ENCODE measurements at regions not wholly inside any gene's neighbourhood (a gene's known extent, or its start where the extent isn't known, plus 50 kb on each side); places are given as distances from the start of the nearest gene placed in this dataset.

DNA sequence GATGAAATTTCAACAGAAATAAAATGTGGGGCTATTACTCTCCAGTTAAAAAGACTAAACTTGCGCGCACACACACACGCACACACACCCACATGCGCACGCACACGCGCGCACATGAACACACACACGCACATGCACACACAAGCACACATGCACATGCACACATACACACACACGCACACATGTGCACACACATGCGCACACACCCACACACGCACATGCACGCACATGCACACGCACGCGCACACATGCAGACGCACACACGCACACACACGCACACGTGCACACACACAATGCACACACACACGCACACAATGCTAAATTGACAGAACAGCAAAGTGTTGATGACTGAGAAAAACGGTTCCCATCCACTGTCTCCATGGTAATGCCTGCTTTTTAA lies 754.1 kb downstream of the CBLN4 start:
- TF ChIP-seq CEBPB (IDR thresholded peaks at IDR 0.05) (no peak), USF1 (IDR thresholded peaks at IDR 0.05) (no peak), TAF1 (IDR thresholded peaks at IDR 0.05; ENCODE audit: low read depth) (no peak), RAD21 (IDR thresholded peaks at IDR 0.05; ENCODE audit: low read depth) (no peak), NFIC (IDR thresholded peaks at IDR 0.05) (no peak), TEAD4 (IDR thresholded peaks at IDR 0.05) (no peak), CREB1 (IDR thresholded peaks at IDR 0.05; ENCODE audit: low read depth) (no peak), YY1 (IDR thresholded peaks at IDR 0.05; ENCODE audit: low read depth) (no peak), EP300 (IDR thresholded peaks at IDR 0.05; ENCODE audit: borderline replicate concordance) (no peak), TCF12 (IDR thresholded peaks at IDR 0.05; ENCODE audit: low read depth) (no peak), REST (IDR thresholded peaks at IDR 0.05; ENCODE audit: low read depth) (no peak)
- TF ChIP-seq, protein P1, sequence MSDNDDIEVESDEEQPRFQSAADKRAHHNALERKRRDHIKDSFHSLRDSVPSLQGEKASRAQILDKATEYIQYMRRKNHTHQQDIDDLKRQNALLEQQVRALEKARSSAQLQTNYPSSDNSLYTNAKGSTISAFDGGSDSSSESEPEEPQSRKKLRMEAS (IDR thresholded peaks at IDR 0.05), result no peak

GRCh38 chr20:55242853-55243252 lies 762.5 kb downstream of the CBLN4 start:
- TF ChIP-seq NFIC (IDR thresholded peaks at IDR 0.05), result no peak
- TF ChIP-seq TCF12 (IDR thresholded peaks at IDR 0.05; ENCODE audit: low read depth), result no peak
- TF ChIP-seq FOXM1 (IDR thresholded peaks at IDR 0.05; ENCODE audit: borderline replicate concordance, low read depth), result no peak
- TF ChIP-seq, protein P1 (IDR thresholded peaks at IDR 0.05), result no peak
- no peak for TF ChIP-seq YY1 (IDR thresholded peaks at IDR 0.05; ENCODE audit: low read depth)
- no peak for TF ChIP-seq USF1 (IDR thresholded peaks at IDR 0.05)
- TF ChIP-seq EP300 (IDR thresholded peaks at IDR 0.05; ENCODE audit: borderline replicate concordance), result no peak
- TF ChIP-seq ZBTB7A (IDR thresholded peaks at IDR 0.05; ENCODE audit: low read depth), result no peak
- no peak for TF ChIP-seq TAF1 (IDR thresholded peaks at IDR 0.05; ENCODE audit: low read depth)
- no peak for TF ChIP-seq EGR1 (IDR thresholded peaks at IDR 0.05)
- TF ChIP-seq RAD21 (IDR thresholded peaks at IDR 0.05; ENCODE audit: low read depth), result no peak
- no peak for TF ChIP-seq TEAD4 (IDR thresholded peaks at IDR 0.05)
- no peak for TF ChIP-seq REST (IDR thresholded peaks at IDR 0.05; ENCODE audit: low read depth)
- no peak for TF ChIP-seq CEBPB (IDR thresholded peaks at IDR 0.05)
- TF ChIP-seq CREB1 (IDR thresholded peaks at IDR 0.05; ENCODE audit: low read depth), result no peak

DNA sequence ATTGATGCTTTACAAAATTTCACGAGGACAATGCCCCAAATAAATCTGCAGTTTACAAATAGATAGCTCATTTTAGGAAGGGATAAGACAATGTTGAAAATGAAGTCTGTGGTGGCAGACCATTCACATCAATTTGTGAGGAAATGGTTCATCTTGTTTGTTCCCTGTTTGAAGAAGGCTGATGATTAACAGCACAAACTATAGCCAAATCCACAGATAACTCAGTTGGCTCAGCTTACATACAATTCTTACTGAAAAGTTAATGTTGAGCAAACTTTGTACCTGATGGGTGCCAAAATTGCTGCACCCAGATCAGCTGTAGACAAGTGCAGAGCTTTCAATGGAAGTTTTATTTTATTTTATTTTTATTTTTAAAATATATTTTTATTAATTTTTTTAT lies 763.9 kb downstream of the DOK5 start:
- TF ChIP-seq REST (IDR thresholded peaks at IDR 0.05; ENCODE audit: low read depth), result no peak
- no peak for TF ChIP-seq USF1 (IDR thresholded peaks at IDR 0.05)
- TF ChIP-seq CREB1 (IDR thresholded peaks at IDR 0.05; ENCODE audit: low read depth), result no peak
- no peak for TF ChIP-seq RAD21 (IDR thresholded peaks at IDR 0.05; ENCODE audit: low read depth)
- no peak for TF ChIP-seq EGR1 (IDR thresholded peaks at IDR 0.05)
- TF ChIP-seq TEAD4 (IDR thresholded peaks at IDR 0.05), result no peak
- no peak for TF ChIP-seq ZBTB7A (IDR thresholded peaks at IDR 0.05; ENCODE audit: low read depth)
- no peak for TF ChIP-seq YY1 (IDR thresholded peaks at IDR 0.05; ENCODE audit: low read depth)

GRCh38 chr20:55232647-55233046 lies 757.3 kb downstream of the DOK5 start:
- TF ChIP-seq CREB1 (IDR thresholded peaks at IDR 0.05; ENCODE audit: low read depth) (no peak), EGR1 (IDR thresholded peaks at IDR 0.05) (no peak), TEAD4 (IDR thresholded peaks at IDR 0.05) (no peak), ZBTB7A (IDR thresholded peaks at IDR 0.05; ENCODE audit: low read depth) (no peak), REST (IDR thresholded peaks at IDR 0.05; ENCODE audit: low read depth) (no peak), RAD21 (IDR thresholded peaks at IDR 0.05; ENCODE audit: low read depth) (no peak), CEBPB (IDR thresholded peaks at IDR 0.05) (no peak), FOXM1 (IDR thresholded peaks at IDR 0.05; ENCODE audit: borderline replicate concordance, low read depth) (no peak), EP300 (IDR thresholded peaks at IDR 0.05; ENCODE audit: borderline replicate concordance) (no peak), USF1 (IDR thresholded peaks at IDR 0.05) (no peak), TCF12 (IDR thresholded peaks at IDR 0.05; ENCODE audit: low read depth) (no peak), TAF1 (IDR thresholded peaks at IDR 0.05; ENCODE audit: low read depth) (no peak), NFIC (IDR thresholded peaks at IDR 0.05) (no peak)
- TF ChIP-seq, protein P1 (IDR thresholded peaks at IDR 0.05), result no peak
